Hindlimb muscle (tissue), 1 donor: ENCODE measurements at regions not wholly inside any gene's neighbourhood (a gene's known extent, or its start where the extent isn't known, plus 50 kb on each side); places are given as distances from the start of the nearest gene placed in this dataset.
"Not testable (repeated sequence)": the region's sequence is repeated elsewhere in the genome, so short reads cannot be mapped to it uniquely, and the experiment has no call there.

Experiments used
- DNase-seq: peaks from one replicate; pipeline ENCODE4 v3.0.0-alpha.2; 2013

DNA sequence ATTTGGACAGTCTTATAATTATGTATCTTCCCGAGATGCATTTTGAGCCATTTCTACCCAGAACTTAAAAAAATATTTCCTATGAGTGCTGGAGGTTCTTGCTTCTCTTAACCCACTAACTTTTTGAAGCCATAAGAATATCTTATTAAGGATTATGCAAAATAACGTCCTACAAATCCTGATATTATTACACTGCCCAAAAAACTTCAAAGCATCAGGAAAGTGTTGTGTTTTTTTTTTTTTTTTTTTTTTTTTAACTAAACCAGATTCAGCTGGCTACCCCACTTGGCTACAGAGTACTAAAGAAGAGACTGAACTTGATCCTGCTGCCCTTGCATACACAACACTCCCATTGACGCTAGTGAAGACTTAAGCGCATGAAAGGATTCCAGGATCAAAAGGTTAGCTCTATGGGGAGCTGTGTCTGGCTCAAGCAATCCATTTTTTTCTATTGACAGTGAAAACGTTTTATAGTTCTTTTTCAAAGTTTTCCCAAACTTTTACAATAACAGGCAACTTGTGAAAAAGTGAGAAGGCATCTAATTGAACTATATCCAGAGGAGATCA, 141.4 kb downstream of the KCNRG start:
- no peak for DNase-seq

DNA sequence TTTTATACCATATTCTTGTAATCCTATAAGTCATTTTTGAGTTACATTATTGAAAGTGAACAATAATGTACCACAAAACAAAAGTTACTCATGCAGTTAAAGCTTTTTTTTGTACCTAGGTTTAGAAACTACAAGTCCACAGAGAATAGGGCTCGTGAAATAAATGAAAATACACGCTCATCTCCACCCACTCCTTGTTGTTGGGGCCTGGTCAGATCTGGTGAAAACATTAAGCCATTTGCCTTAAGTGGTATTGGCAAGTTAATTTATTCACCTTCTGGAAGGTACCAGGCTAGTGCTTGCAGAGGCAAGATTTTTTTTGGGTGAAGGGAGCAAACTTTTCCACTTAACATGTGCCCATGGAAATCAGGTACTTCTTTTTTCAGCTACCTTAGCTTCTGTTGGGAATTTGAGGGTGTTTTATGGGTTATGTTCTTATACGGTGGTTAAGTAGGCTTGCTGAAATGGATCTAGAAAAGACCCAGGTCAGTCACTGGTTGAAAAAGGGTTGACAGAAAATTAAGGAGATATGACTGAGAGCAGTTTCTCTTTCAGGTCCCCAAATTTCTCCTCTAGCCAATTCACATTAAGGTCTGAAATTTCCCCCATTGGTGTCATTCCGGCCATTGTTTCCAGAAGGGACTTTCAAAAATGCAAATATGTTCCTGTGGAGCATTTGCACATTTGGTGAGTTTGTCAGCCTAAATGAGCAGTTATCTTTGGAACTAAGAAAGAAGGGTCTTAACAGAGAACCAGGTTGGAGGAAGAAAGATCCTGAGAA, 143.3 kb downstream of the KCNRG start:
- DNase-seq = no peak

- DNase-seq = no peak
Measured at GRCh38 chr13:50159607-50160006, 144.4 kb downstream of the KCNRG start.

DNA sequence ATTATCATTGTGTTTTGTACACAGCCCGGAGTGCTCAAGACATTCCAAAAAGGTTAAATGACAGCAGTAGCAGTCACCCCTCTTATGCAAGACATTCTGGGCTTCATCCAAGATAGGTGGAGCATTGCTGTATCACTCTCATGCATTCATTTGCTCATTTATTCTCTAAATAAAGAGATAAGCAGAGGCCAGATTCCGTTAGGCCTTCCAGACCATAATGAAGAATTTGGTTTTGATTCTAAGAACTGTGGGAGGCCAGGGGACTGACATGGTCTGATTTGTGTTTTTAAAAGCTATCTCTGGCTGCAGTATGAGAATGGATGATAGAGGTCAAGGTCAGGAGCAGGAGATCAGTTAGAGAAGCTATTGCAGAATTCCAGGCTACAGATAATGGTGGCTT, 145.8 kb downstream of the KCNRG start:
- no peak for DNase-seq

DNA sequence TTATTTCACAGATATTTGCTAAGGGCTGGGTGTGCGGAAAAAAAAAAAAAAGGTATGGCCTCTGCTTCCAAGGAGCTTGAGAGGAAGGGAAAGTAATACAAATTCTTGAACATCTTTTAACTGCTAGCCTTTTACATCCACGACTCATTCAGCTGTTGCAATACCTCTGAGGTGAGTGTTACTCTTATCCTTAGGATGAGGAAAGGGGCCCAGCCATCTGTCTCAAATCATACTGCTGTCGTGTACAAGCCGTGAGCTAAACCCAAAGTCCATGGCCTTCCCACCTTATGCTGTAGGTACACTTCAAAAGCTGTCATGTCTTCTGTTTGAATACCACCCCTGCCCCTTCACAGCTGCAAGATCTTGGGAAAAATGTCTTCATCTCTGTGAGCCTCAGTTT, 146.8 kb downstream of the KCNRG start:
- no peak for DNase-seq

DNA sequence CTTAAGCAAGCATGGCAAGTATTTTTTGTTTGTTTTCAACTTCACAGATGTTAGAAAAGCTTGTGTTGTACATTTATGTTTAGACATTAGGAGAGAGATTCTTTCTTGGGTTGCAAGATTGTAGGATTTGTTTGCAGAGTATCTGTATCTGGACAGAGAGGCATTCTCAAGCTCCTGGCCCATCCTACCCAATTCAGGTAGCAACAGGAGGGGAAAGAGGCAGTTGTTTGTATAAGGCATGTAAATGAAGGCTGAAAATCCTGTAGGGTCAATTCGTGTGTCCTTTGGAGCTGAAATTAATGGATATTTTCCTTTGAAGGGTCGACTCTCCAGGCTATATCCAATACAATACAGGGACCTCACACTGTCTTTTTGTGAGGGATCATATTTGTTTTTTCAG, 147.3 kb downstream of the KCNRG start:
- no peak for DNase-seq

GRCh38 chr13:50167224-50167947, 152.1 kb downstream of the KCNRG start:
- DNase-seq = no peak

GRCh38 chr13:50167967-50168366, 152.7 kb downstream of the KCNRG start:
- DNase-seq = no peak

- no peak for DNase-seq
Measured at GRCh38 chr13:50168786-50169185, 153.5 kb downstream of the KCNRG start.

DNA sequence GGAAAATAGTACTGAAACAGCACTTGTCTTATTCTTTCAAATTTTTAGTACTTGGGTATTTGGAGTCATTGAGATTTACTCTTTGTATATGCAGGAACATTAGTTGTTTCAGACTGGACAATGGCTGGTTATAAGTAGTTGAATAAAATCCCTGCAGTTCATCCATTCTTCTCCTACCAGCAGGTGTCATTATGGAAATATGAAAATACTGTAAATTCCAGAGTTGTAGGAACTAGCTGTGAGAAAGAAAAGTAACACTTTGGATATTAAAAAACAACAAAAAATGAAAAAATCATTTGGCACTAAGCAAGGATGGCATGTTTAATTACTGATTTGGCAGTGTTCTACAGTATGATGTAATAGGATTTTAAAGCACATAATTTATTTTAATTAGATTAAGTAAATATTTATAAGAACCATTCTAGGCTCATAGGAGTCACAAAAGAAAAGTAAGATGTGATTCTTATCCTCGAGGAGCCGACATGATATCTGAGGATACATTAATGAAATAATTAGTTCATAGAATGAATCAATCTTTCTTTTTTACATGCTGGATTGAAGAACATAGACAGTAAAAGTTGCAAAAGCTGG, 155.3 kb downstream of the KCNRG start:
- peak; percentile 38 for DNase-seq

DNA sequence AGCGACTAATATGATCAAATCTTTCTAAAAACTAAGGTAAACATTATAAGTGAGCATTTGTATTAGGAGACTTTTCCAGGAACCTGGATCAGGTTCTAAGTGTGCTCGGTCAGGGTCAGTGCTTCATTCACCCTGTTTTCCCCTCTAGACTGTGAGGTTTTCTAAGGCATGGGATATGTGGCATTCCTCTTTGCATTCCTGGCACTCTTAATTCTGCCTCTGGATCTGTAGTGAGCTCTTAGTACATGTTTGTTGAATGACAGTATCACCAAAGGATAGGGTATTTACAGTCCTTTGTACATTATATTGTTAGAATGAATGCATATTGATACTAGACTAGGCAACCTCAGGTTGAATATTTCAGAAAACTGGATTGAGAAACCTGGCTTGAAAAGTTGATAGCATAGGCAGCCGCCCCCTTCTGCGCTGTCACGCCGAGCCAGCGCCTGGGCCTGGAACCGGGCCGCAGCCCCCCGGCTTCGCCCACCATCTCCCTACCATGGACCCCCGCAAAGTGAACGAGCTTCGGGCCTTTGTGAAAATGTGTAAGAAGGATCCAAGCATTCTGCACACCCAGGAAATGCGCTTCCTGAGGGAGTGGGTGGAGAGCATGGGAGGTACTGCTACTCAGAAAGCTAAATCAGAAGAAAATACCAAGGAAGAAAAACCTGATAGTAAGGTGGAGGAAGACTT, 156.5 kb downstream of the KCNRG start:
- no peak for DNase-seq

GRCh38 chr13:50173045-50173444, 157.8 kb downstream of the KCNRG start:
- DNase-seq = not testable (repeated sequence)

- DNase-seq = no peak
Measured at GRCh38 chr13:50174630-50175029, 159.4 kb downstream of the KCNRG start.

DNA sequence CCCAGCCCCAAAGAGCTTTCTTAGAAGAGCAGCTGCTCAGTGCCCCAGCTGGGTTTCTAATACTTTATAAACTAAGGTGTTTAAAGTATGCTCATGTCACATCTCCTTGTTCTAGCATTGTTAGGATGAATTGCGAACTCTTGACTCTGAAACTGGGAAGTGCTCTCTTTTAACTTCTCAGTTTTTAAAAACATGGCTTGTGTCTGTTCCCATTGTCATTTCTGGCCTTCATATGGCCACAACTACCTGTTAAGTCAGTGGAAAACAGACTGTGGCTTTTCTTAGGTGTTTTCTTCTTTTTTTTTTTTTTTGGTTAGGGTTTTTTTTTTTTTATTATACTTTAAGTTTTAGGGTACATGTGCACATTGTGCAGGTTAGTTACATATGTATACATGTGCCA, 164.7 kb downstream of the KCNRG start:
- no peak for DNase-seq

DNA sequence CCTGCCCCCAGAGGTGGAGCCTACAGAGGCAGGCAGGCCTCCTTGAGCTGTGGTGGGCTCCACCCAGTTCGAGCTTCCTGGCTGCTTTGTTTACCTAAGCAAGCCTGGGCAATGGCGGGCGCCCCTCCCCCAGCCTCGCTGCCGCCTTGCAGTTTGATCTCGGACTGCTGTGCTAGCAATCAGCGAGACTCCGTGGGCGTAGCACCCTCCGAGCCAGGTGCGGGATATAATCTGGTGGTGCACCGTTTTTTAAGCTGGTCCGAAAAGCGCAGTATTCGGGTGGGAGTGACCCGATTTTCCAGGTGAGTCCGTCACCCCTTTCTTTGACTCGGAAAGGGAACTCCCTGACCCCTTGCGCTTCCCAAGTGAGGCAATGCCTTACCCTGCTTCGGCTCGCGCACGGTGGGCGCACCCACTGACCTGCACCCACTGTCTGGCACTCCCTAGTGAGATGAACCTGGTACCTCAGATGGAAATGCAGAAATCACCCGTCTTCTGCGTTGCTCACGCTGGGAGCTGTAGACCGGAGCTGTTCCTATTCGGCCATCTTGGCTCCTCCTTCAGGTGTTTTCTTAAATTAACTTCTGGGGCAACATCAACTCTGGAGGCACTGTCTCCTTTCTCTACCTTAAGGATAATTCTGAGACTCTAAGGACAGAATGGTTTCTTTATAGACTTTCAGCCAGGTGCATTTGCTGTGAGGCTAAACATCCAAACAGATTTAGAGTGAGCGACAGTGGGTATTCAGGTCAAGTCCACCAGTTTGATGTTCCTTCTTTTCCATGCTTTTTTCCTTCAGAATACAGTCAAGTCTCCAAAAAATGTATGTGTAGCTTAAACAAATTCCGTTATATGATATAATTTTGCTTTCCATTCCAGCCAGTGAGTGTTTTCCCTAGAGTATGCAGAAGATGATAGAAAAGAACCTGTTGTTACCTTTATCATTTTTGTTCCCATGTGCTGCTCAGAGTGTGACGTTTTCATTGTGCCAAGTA, 170.8 kb downstream of the KCNRG start:
- not testable (repeated sequence) for DNase-seq

GRCh38 chr13:50187352-50188029, 172.2 kb downstream of the KCNRG start:
- DNase-seq = no peak

DNA sequence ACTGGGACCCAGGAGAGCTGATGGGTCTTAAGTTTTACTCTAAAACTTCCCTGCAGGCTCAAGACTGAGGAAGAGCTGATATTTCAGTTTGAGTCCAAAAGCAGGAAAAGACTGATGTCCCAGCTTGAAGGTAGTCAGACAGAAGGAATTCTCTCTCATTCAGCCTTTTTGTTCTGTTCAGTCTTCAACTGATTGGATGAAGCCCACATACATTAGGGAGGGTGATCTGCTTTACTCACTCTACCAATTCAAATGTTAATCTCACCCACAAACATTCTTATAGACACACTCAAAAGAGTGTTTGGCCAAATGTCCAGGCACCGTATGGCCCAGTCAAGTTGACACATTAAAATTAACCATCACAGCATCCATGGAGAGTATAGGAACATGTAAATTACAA, 173.5 kb downstream of the KCNRG start:
- no peak for DNase-seq

DNA sequence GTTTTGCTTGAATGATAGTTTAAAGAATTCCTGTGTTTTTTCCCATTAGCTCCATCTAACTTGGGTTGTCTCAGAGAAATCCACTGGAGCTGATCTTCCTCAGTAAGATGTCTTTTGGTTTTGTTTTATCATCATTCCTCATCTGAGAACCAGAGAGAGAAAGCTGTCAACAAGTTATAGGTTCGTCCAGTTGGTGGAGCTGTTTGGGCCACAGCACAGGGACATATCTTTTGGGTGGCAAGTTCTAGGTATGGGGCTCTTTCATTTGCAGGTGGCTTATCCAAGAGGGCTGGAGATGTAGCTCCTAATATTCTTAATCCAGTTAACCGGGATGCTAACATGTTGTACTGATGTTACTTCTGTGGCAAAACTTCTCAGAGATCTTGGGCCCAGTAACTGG, 174.2 kb downstream of the KCNRG start:
- DNase-seq = no peak

- DNase-seq = no peak
Measured at GRCh38 chr13:50191004-50191403, 175.8 kb downstream of the KCNRG start.

- DNase-seq = no peak
Measured at GRCh38 chr13:50192272-50192813, 177.1 kb downstream of the KCNRG start.

GRCh38 chr13:50195045-50195444, 179.8 kb downstream of the KCNRG start:
- DNase-seq = no peak
